Motor neuron (in vitro differentiated cells): ENCODE measurements at regions not wholly inside any gene's neighbourhood (a gene's known extent, or its start where the extent isn't known, plus 50 kb on each side); places are given as distances from the start of the nearest gene placed in this dataset.
A peak's percentile ranks its signal among the peaks of the same experiment; 100 is the strongest.
"Not testable (repeated sequence)": the region's sequence is repeated elsewhere in the genome, so short reads cannot be mapped to it uniquely, and the experiment has no call there.

ENCODE experiments used
- ATAC-seq, 8 experiments: fragments of 200-7000 bp; cut with Tn5 transposase; replicated peaks in 6 of 8; 2 replicates each; pipeline ENCODE4 v1.8.0; 2021; ENCODE audit warnings: mild to moderate bottlenecking in 8 of 8, moderate library complexity in 8 of 8
- H3K27ac ChIP-seq, 2 donors: fragments of 250-450 bp; sonication (Bioruptor Pico); 2 replicates each; pipeline ENCODE4 v1.9.0; 2021; ENCODE audit warnings: antibody characterized with exemption in 2 of 2, mild to moderate bottlenecking in 2 of 2, moderate library complexity in 1 of 2
- H3K4me1 ChIP-seq, 2 donors: fragments of 250-450 bp; sonication (Bioruptor Pico); replicated peaks in 1 of 2; 2 replicates each; pipeline ENCODE4 v1.6.1; 2021; ENCODE audit warnings: antibody characterized with exemption in 2 of 2, mild to moderate bottlenecking in 2 of 2, moderate library complexity in 1 of 2
- H3K4me3 ChIP-seq, 5 donors: fragments of 250-450 bp; sonication (Bioruptor Pico); 2 replicates each; pipeline ENCODE4 v1.9.0; 2021; ENCODE audit warnings: antibody characterized with exemption in 5 of 5, mild to moderate bottlenecking in 5 of 5, moderate library complexity in 4 of 5
- WGBS, 10 experiments: fragments of 450-650 bp; shearing (Covaris generic); methylation state at CpG; one replicate each; pipeline ENCODE4 v1.0.0; 2022; 5-methylcytosine and 5-hydroxymethylcytosine counted together
- in situ Hi-C, 9 experiments: fragments of 400-800 bp; cut with MboI; loops; one replicate each; pipeline ENCODE4 v1.15.0; 2021; ENCODE audit warnings: low sequenced_read_pairs in 9 of 9, low pct_unique_long_range_greater_than_20kb in 2 of 9; ENCODE audit not compliant: unreplicated experiment in 9 of 9

GRCh38 chr7:84911077-84911476, 275.8 kb downstream of the SEMA3D start:
- peaks cover 0 to 3% of the 10 kb centered on the region in 2 donors for H3K4me1 ChIP-seq
- no peak for ATAC-seq
- no peak overlapping the region for H3K27ac ChIP-seq
- WGBS, 10 experiments: 50 to 95% (median 88%) methylated on average over 1 to 4 of the region's 4 CpGs; no CpG with 5 or more reads in 1 of the 10 experiments
- in situ Hi-C loops: no loop called here
- no peak overlapping the region for H3K4me3 ChIP-seq

GRCh38 chr7:84910322-84910721, 276.5 kb downstream of the SEMA3D start:
- H3K4me1 ChIP-seq, H3K27ac ChIP-seq, ATAC-seq, H3K4me3 ChIP-seq, in situ Hi-C loops: not testable (repeated sequence)
- 50 to 98% (median 85%) methylated on average over 2 to 5 of the region's 5 CpGs; no CpG with 5 or more reads in 2 of the 10 experiments for WGBS, 10 experiments

- H3K27ac ChIP-seq: no peak overlapping the region
- ATAC-seq: no peak
- H3K4me1 ChIP-seq: peaks cover 0 to 3% of the 10 kb centered on the region in 2 donors
- in situ Hi-C loops: no loop called here
- no peak overlapping the region for H3K4me3 ChIP-seq
Measured at GRCh38 chr7:84908196-84908793, 278.6 kb downstream of the SEMA3D start.

- no peak overlapping the region for H3K4me3 ChIP-seq
- ATAC-seq: no peak
- H3K27ac ChIP-seq: no peak overlapping the region
- 82 to 100% (median 97%) methylated on average over 2 to 4 of the region's 4 CpGs; no CpG with 5 or more reads in 3 of the 10 experiments for WGBS, 10 experiments
- no peaks in the 10 kb centered on the region for H3K4me1 ChIP-seq
- in situ Hi-C loops: no loop called here
Measured at GRCh38 chr7:84906889-84907288, 280.0 kb downstream of the SEMA3D start.

- ATAC-seq: no peak
- in situ Hi-C loops: no loop called here
- H3K27ac ChIP-seq: no peak overlapping the region
- no peak overlapping the region for H3K4me3 ChIP-seq
- H3K4me1 ChIP-seq: no peaks in the 10 kb centered on the region
Measured at GRCh38 chr7:84904561-84904960, 282.3 kb downstream of the SEMA3D start.

GRCh38 chr7:84901366-84901765, 285.5 kb downstream of the SEMA3D start:
- Histone ChIP-seq H3K27ac (no peak overlapping the region), H3K4me3 (no peak overlapping the region), H3K4me1 (no peaks in the 10 kb centered on the region)
- in situ Hi-C loops: no loop called here
- ATAC-seq: no peak

GRCh38 chr7:84900215-84900614, 286.6 kb downstream of the SEMA3D start:
- 50 to 100% (median 83%) methylated on average over 1 to 3 of the region's 3 CpGs; no CpG with 5 or more reads in 1 of the 10 experiments for WGBS, 10 experiments
- ATAC-seq: no peak
- H3K4me3 ChIP-seq: no peak overlapping the region
- no peak overlapping the region for H3K27ac ChIP-seq
- no peaks in the 10 kb centered on the region for H3K4me1 ChIP-seq
- in situ Hi-C loops: no loop called here

GRCh38 chr7:84895563-84895962, 291.3 kb downstream of the SEMA3D start:
- in situ Hi-C loops: no loop called here
- 78 to 100% (median 92%) methylated on average over 1 to 3 of the region's 3 CpGs for WGBS, 10 experiments
- no peak overlapping the region for H3K4me3 ChIP-seq
- no peaks in the 10 kb centered on the region for H3K4me1 ChIP-seq
- no peak overlapping the region for H3K27ac ChIP-seq
- no peak for ATAC-seq

- ATAC-seq, H3K27ac ChIP-seq, H3K4me1 ChIP-seq, H3K4me3 ChIP-seq, in situ Hi-C loops: not testable (repeated sequence)
- WGBS, 10 experiments: 80 to 100% (median 100%) methylated on average over 1 of the region's 1 CpG; no CpG with 5 or more reads in 1 of the 10 experiments
Measured at GRCh38 chr7:84883570-84883969, 303.3 kb downstream of the SEMA3D start.

- in situ Hi-C loops, H3K4me1 ChIP-seq, H3K4me3 ChIP-seq, ATAC-seq, H3K27ac ChIP-seq: not testable (repeated sequence)
- WGBS, 10 experiments: 88 to 100% methylated on average over 1 to 5 of the region's 60 CpGs; no CpG with 5 or more reads in 8 of the 10 experiments
Measured at GRCh38 chr7:84880326-84880997, 306.4 kb downstream of the SEMA3D start.

GRCh38 chr7:84879570-84880325, 307.1 kb downstream of the SEMA3D start:
- H3K4me1 ChIP-seq: no peaks in the 10 kb centered on the region
- H3K27ac ChIP-seq: no peak overlapping the region
- no peak overlapping the region for H3K4me3 ChIP-seq
- in situ Hi-C loops: no loop called here
- 28 to 100% (median 82%) methylated on average over 1 to 3 of the region's 3 CpGs; no CpG with 5 or more reads in 1 of the 10 experiments for WGBS, 10 experiments
- ATAC-seq: no peak

GRCh38 chr7:84877943-84878570, 308.8 kb downstream of the SEMA3D start:
- H3K27ac ChIP-seq: no peak overlapping the region
- in situ Hi-C loops: no loop called here
- 100% methylated on average over 1 of the region's 1 CpG for WGBS, 10 experiments
- no peak overlapping the region for H3K4me3 ChIP-seq
- ATAC-seq: no peak
- H3K4me1 ChIP-seq: no peaks in the 10 kb centered on the region

- ATAC-seq: peak in 1 of 8 experiments; percentile 36
- WGBS, 10 experiments: 78 to 96% (median 91%) methylated on average over 1 to 16 of the region's 16 CpGs; no CpG with 5 or more reads in 2 of the 10 experiments
- Histone ChIP-seq H3K4me3 (no peak overlapping the region), H3K27ac (no peak overlapping the region), H3K4me1 (no peaks in the 10 kb centered on the region)
- in situ Hi-C loops: no loop called here
Measured at GRCh38 chr7:84876061-84876821, 310.6 kb downstream of the SEMA3D start.
